GM12878 (cell line): ENCODE measurements at regions not wholly inside any gene's neighbourhood (a gene's known extent, or its start where the extent isn't known, plus 50 kb on each side); places are given as distances from the start of the nearest gene placed in this dataset.

Experiments used
- ATAC-seq: fragments of 200-7000 bp; cut with Tn5 transposase; 3 replicates; pipeline ENCODE4 v1.9.1; 2020; ENCODE audit warnings: mild to moderate bottlenecking, moderate library complexity
- BruUV-seq: library from RNA; stranded (reverse); fragments of 400-500 nt; replicated peaks from 2 replicates; lab custom pipeline; 2021; lab: Mats Ljungman, UMichigan
- CTCF ChIA-PET: fragments of 300-600 bp; sonication (Branson Sonifier 250); formaldehyde crosslinking; extraction: SDS; loops from one replicate; lab custom pipeline; 2021; ENCODE audit warnings: inconsistent platforms; lab: Yijun Ruan, JAX
- POLR2A ChIA-PET: fragments of 350-600 bp; formaldehyde crosslinking; extraction: SDS; loops from one replicate; lab custom pipeline; 2021; ENCODE audit warnings: inconsistent platforms; lab: Charles Lee
- RAD21 ChIA-PET: fragments of 300-600 bp; sonication (Branson Sonifier 250); formaldehyde crosslinking; loops from one replicate; lab custom pipeline; 2023; ENCODE audit warnings: antibody characterized with exemption; ENCODE audit not compliant: unreplicated experiment; lab: Charles Lee
- SMC1A ChIA-PET: fragments of 300-600 bp; sonication (Branson Sonifier 250); formaldehyde crosslinking; loops from one replicate; lab custom pipeline; 2023; ENCODE audit not compliant: unreplicated experiment, uncharacterized antibody; lab: Charles Lee
- DNase-seq: peaks from one replicate; pipeline ENCODE4 v3.0.0-alpha.2; 2011; ENCODE audit warnings: low read depth, low spot score
- FAIRE-seq: peaks from 3 replicates; lab custom pipeline; 2011; peaks lifted over from hg19 to GRCh38; lab: Jason Lieb, UNC
- H2AFZ ChIP-seq: 2 replicates; pipeline ENCODE4 v1.6.0; 2011; ENCODE audit warnings: low read depth, low read length, control low read depth; ENCODE audit not compliant: control insufficient read depth
- H3K27ac ChIP-seq: 2 replicates; pipeline ENCODE4 v1.5.1; 2011; ENCODE audit warnings: control low read depth; ENCODE audit not compliant: control insufficient read depth, insufficient read depth
- H3K27me3 ChIP-seq, 2 experiments: replicated peaks in 1 of 2; 2 replicates each; pipeline versions ENCODE4 v1.6.0 to v1.6.1; 2011; ENCODE audit warnings: low read length in 1 of 2; ENCODE audit not compliant: control insufficient read depth in 2 of 2, insufficient read depth in 2 of 2
- H3K36me3 ChIP-seq, 2 experiments: 2 replicates each; pipeline ENCODE4 v1.5.1; 2011; ENCODE audit warnings: low read length in 1 of 2; ENCODE audit not compliant: control insufficient read depth in 2 of 2, insufficient read depth in 2 of 2
- H3K4me1 ChIP-seq: 2 replicates; pipeline ENCODE4 v1.6.1; 2011; ENCODE audit warnings: mild to moderate bottlenecking, low read length, moderate library complexity, mixed read lengths; ENCODE audit not compliant: control insufficient read depth, insufficient read depth
- H3K4me2 ChIP-seq: 2 replicates; pipeline ENCODE4 v1.6.0; 2011; ENCODE audit warnings: control low read depth; ENCODE audit not compliant: control insufficient read depth, insufficient read depth
- H3K4me3 ChIP-seq: fragments of 200-600 bp; sonication (generic); 2 replicates; pipeline ENCODE4 v1.5.1; 2016
- H3K79me2 ChIP-seq: 2 replicates; pipeline ENCODE4 v1.6.0; 2011; ENCODE audit warnings: low read length; ENCODE audit not compliant: control insufficient read depth, insufficient read depth
- H3K9ac ChIP-seq: 2 replicates; pipeline ENCODE4 v1.8.0; 2011; ENCODE audit warnings: low read length, control low read depth, mixed read lengths; ENCODE audit not compliant: control insufficient read depth, insufficient read depth
- H3K9me3 ChIP-seq: replicated peaks from 3 replicates; pipeline ENCODE4 v1.5.1; 2011; ENCODE audit warnings: mild to moderate bottlenecking, low read length; ENCODE audit not compliant: control insufficient read depth, insufficient read depth
- H4K20me1 ChIP-seq: 2 replicates; pipeline ENCODE4 v1.6.0; 2011; ENCODE audit not compliant: control insufficient read depth, insufficient read depth
- ATF2 ChIP-seq: IDR thresholded peaks from 2 replicates; pipeline ENCODE4 v1.6.1; 2012; ENCODE audit warnings: low read length, inconsistent platforms
- CBX3 ChIP-seq: fragments of 200-600 bp; sonication (generic); IDR thresholded peaks from 2 replicates; pipeline ENCODE4 v1.6.1; 2016; ENCODE audit warnings: low read depth, borderline replicate concordance
- CUX1 ChIP-seq: IDR thresholded peaks from 2 replicates; pipeline ENCODE4 v1.6.1; 2012; ENCODE audit warnings: improper control_type of control experiment, low read depth, low read length; ENCODE audit not compliant: insufficient replicate concordance
- FOXM1 ChIP-seq: IDR thresholded peaks from 2 replicates; pipeline ENCODE4 v1.6.1; 2012; ENCODE audit warnings: low read depth, mild to moderate bottlenecking, inconsistent platforms, low read length, moderate library complexity
- KAT2A ChIP-seq: conservative IDR thresholded peaks from 2 replicates; pipeline ENCODE4 v1.6.1; 2011; ENCODE audit warnings: low read depth, low read length; ENCODE audit not compliant: control insufficient read depth
- MLLT1 ChIP-seq: fragments of 450-650 bp; IDR thresholded peaks from 2 replicates; pipeline ENCODE4 v1.6.1; 2016; ENCODE audit warnings: mild to moderate bottlenecking
- RELB ChIP-seq: fragments of 450-650 bp; IDR thresholded peaks from 2 replicates; pipeline ENCODE4 v1.6.1; 2017; ENCODE audit warnings: low read depth, mild to moderate bottlenecking, moderate library complexity
- SRF ChIP-seq, 2 experiments: IDR thresholded peaks; 2 replicates each; pipeline ENCODE4 v1.6.1; 2011; ENCODE audit warnings: low read depth in 2 of 2, low read length in 2 of 2, mild to moderate bottlenecking in 1 of 2, moderate library complexity in 1 of 2
- TARDBP ChIP-seq: IDR thresholded peaks from 2 replicates; pipeline ENCODE4 v1.6.1; 2016; ENCODE audit warnings: borderline replicate concordance
- USF1 ChIP-seq: IDR thresholded peaks from 2 replicates; pipeline ENCODE4 v1.6.1; 2011; ENCODE audit warnings: borderline replicate concordance, low read depth, mild to moderate bottlenecking, moderate library complexity, mixed read lengths, low read length; ENCODE audit not compliant: insufficient read depth; ENCODE audit errors: extremely low read length
- YY1 ChIP-seq: IDR thresholded peaks from 2 replicates; pipeline ENCODE4 v1.6.1; 2011; ENCODE audit warnings: low read depth, mild to moderate bottlenecking, low read length
- WGBS: methylation state at CpG from one replicate; pipeline ENCODE4 v1.1.6; 2016; ENCODE audit warnings: low lambda C conversion rate; ENCODE audit not compliant: insufficient replicate concordance, insufficient coverage; ENCODE audit errors: missing lambda C conversion rate; 5-methylcytosine and 5-hydroxymethylcytosine counted together
- in situ Hi-C: fragments of 300-500 bp; cut with MboI; formaldehyde crosslinking; loops from 9 replicates; pipeline ENCODE4 v1.14.3; 2018; ENCODE audit warnings: mixed read lengths
- intact Hi-C: fragments of 100-400 bp; cut with micrococcal nuclease; formaldehyde crosslinking; loops from one replicate; pipeline ENCODE4 v1.14.2; 2022; ENCODE audit not compliant: unreplicated experiment

GRCh38 chr5:107254214-107254901 lies 416.4 kb downstream of the EFNA5 start:
- in situ Hi-C loops (no loop called here), intact Hi-C loops (loop anchor here (5.0 kb wide), 2 partner anchors 133 to 418 kb away; partner anchors contain the start of gene EFNA5)
- no TSS peak for BruUV-seq
- ChIA-PET CTCF (interaction anchor here (0.8 to 1.8 kb wide), 8 partner anchors 9 to 318 kb away, joined by 3 to 10 read pairs (median 3); no protein-coding TSS in a partner anchor), SMC1A (interaction anchor here (1.1 to 1.9 kb wide), 6 partner anchors 9 to 54 kb away, joined by 3 to 6 read pairs (median 5); no protein-coding TSS in a partner anchor), POLR2A (interaction anchor here (0.6 to 1.4 kb wide), 2 partner anchors 9 kb away, joined by 5 to 6 read pairs; no protein-coding TSS in a partner anchor), RAD21 (interaction anchor here (0.6 to 1.8 kb wide), 4 partner anchors 9 to 1006 kb away, joined by 3 to 5 read pairs (median 4); no protein-coding TSS in a partner anchor)
- no peak overlapping the region for H3K27ac ChIP-seq
- H4K20me1 ChIP-seq = no peaks in the 10 kb centered on the region
- no peak for DNase-seq
- 47% methylated on average over 6 of the region's 6 CpGs for WGBS
- no peaks in the 10 kb centered on the region for H3K36me3 ChIP-seq
- H3K4me1 ChIP-seq = no peaks in the 10 kb centered on the region
- H3K4me3 ChIP-seq = no peak overlapping the region
- no peak overlapping the region for H2AFZ ChIP-seq
- H3K4me2 ChIP-seq = no peak overlapping the region
- no peak overlapping the region for H3K9ac ChIP-seq
- H3K79me2 ChIP-seq = no peaks in the 10 kb centered on the region
- no peak for ATAC-seq
- FAIRE-seq = no peak
- no peaks in the 10 kb centered on the region; the same call in 2 of the 3 replicates for H3K9me3 ChIP-seq
- H3K27me3 ChIP-seq = peaks cover 0 to 4% of the 10 kb centered on the region in 2 experiments; a peak in 1 of 4 replicates
- TF ChIP-seq FOXM1 (no peak), TARDBP (no peak), CBX3 (no peak), USF1 (no peak), ATF2 (no peak), RELB (no peak), CUX1 (no peak), YY1 (no peak), KAT2A (no peak), MLLT1 (no peak), SRF (IDR thresholded peaks at IDR 0.05; ENCODE audit: low read depth in 2 of 2, low read length in 2 of 2) (no peak)
